ENCODE measurements at regions not wholly inside any gene's neighbourhood (a gene's known extent, or its start where the extent isn't known, plus 50 kb on each side); places are given as distances from the start of the nearest gene placed in this dataset.

GRCh38 chr6:26205161-26205624 is 118.0 kb downstream of the HFE start:
- CTCF ChIA-PET: no interaction called here
- ATAC-seq: peak; percentile 80 to 81
- no peaks in the 10 kb centered on the region for H3K9me3 ChIP-seq
- no peak for TF ChIP-seq ZNF302 (CRISPR knock-in tag; IDR thresholded peaks at IDR 0.05)
- TF ChIP-seq RARB (CRISPR knock-in tag; IDR thresholded peaks at IDR 0.05): peak; percentile 94
- TF ChIP-seq HMGXB4 (CRISPR knock-in tag; IDR thresholded peaks at IDR 0.05; ENCODE audit: borderline replicate concordance): peak; percentile 60; the same call in 1 of the 2 replicates
- TF ChIP-seq HOXA7 (CRISPR knock-in tag; IDR thresholded peaks at IDR 0.05): peak; percentile 97
- TF ChIP-seq RAD21 (conservative IDR thresholded peaks at IDR 0.05 in 1 of 2, IDR thresholded peaks at IDR 0.05 in 1 of 2): no peak
- TF ChIP-seq, protein P1, sequence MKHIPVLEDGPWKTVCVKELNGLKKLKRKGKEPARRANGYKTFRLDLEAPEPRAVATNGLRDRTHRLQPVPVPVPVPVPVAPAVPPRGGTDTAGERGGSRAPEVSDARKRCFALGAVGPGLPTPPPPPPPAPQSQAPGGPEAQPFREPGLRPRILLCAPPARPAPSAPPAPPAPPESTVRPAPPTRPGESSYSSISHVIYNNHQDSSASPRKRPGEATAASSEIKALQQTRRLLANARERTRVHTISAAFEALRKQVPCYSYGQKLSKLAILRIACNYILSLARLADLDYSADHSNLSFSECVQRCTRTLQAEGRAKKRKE (CRISPR knock-in tag; IDR thresholded peaks at IDR 0.05; ENCODE audit: low read depth): peak; percentile 50; the same call in 1 of the 2 replicates
- TF ChIP-seq POLR2A (IDR thresholded peaks at IDR 0.05; ENCODE audit: low read length): peak; percentile 45
- TF ChIP-seq TFCP2L1 (CRISPR knock-in tag; IDR thresholded peaks at IDR 0.05): peak; percentile 96
- TF ChIP-seq EHF (CRISPR knock-in tag; IDR thresholded peaks at IDR 0.05): peak; percentile 10; the same call in 1 of the 2 replicates
- TF ChIP-seq, protein P2, sequence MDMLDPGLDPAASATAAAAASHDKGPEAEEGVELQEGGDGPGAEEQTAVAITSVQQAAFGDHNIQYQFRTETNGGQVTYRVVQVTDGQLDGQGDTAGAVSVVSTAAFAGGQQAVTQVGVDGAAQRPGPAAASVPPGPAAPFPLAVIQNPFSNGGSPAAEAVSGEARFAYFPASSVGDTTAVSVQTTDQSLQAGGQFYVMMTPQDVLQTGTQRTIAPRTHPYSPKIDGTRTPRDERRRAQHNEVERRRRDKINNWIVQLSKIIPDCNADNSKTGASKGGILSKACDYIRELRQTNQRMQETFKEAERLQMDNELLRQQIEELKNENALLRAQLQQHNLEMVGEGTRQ (IDR thresholded peaks at IDR 0.05): no peak
- TF ChIP-seq ESRRA (IDR thresholded peaks at IDR 0.05; ENCODE audit: borderline replicate concordance, low read length): no peak
- peak; percentile 97 for TF ChIP-seq TP53 (CRISPR knock-in tag; IDR thresholded peaks at IDR 0.05)
- TF ChIP-seq EHMT2 (IDR thresholded peaks at IDR 0.05; ENCODE audit: low read depth): no peak
- TF ChIP-seq FOSB (CRISPR knock-in tag; IDR thresholded peaks at IDR 0.05): peak; percentile 97
- peak overlapping the region; percentile 76 for H3K4me2 ChIP-seq
- peak overlapping the region; percentile 88 to 97 for H3K27ac ChIP-seq
- H3K4me3 ChIP-seq: peak overlapping the region; percentile 81
- POLR2A ChIA-PET: interaction anchor here (0.6 to 2.6 kb wide), 14 partner anchors 17 to 1602 kb away, joined by 3 to 24 read pairs (median 5); a partner anchor contains a TSS
- FAIRE-seq: no peak
- peaks cover 14% of the 10 kb centered on the region; the same call in 2 of the 3 replicates for H3K4me1 ChIP-seq
- WGBS (ENCODE audit: missing lambda C conversion rate): 2% methylated on average over 18 of the region's 18 CpGs
- peak; percentile 55 to 89 for DNase-seq (ENCODE audit: low read depth in 1 of 2, low spot score in 1 of 2)

DNA sequence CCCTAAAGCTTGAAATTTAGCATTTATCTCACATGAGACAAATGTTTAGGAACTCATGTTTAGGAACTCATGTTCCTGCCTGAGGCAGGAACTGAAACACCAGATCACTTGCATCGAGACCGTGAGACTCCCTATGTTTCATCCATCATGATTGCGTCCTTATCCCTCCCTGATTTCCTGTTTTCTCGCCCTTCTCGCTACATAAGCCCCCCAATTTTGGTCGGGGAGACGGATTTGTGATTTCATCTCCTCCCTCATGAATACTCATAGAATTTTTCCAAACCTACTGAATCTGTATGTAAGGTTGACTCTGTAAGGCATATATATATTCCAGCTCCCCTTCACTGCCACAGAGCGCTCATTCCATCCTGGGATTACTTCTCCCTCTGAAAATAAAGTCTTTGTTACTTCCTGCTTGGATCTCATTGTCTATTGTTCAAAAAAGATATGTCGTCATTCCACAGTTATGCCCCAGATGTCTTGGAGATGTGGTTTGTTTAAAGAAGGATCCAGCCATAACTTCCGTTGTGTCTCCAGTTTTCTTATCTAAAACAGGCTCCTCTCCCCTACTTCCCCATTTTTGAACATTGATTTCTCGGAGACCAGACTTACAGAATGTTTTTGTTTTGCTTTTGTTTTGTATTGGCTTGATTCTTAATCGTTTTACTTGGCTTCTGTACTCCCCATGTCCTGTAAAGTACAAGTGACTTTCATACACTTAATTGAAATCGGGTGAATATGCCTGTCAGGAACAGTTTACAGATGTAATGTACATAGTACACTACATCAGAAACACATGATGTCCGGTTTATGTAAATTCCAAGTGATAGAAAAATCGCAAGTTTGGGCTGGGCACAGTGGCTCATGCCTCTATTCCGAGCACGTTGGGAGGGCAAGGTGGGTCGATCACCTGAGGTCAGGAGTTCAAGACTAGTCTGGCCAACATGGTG is 118.7 kb downstream of the HFE start:
- 2% methylated on average over 18 of the region's 18 CpGs for WGBS (ENCODE audit: missing lambda C conversion rate)
- FAIRE-seq: no peak
- peak overlapping the region; percentile 81 for H3K4me3 ChIP-seq
- ATAC-seq: peak; percentile 55 to 64
- CTCF ChIA-PET: no interaction called here
- TF ChIP-seq POLR2A (IDR thresholded peaks at IDR 0.05; ENCODE audit: low read length) (no peak), RAD21 (conservative IDR thresholded peaks at IDR 0.05 in 1 of 2, IDR thresholded peaks at IDR 0.05 in 1 of 2) (no peak), EHMT2 (IDR thresholded peaks at IDR 0.05; ENCODE audit: low read depth) (no peak), FOSL2 (IDR thresholded peaks at IDR 0.05) (no peak), FOSL2 (CRISPR knock-in tag; IDR thresholded peaks at IDR 0.05) (no peak), POLR2AphosphoS2 (conservative IDR thresholded peaks at IDR 0.05; ENCODE audit: low read length) (no peak), MAZ (IDR thresholded peaks at IDR 0.05; ENCODE audit: borderline replicate concordance, low read depth, low read length) (no peak), SMC3 (IDR thresholded peaks at IDR 0.05) (no peak)
- peak; percentile 62 to 84 for DNase-seq (ENCODE audit: low read depth in 1 of 2, low spot score in 1 of 2)
- POLR2A ChIA-PET: interaction anchor here (0.6 to 2.6 kb wide), 13 partner anchors 17 to 1601 kb away, joined by 3 to 24 read pairs (median 5); a partner anchor contains a TSS
- H3K4me2 ChIP-seq: peak overlapping the region; percentile 76
- peak overlapping the region; percentile 88 to 97 for H3K27ac ChIP-seq
- H3K9me3 ChIP-seq: no peaks in the 10 kb centered on the region
- H3K4me1 ChIP-seq: peaks cover 14% of the 10 kb centered on the region; the same call in 2 of the 3 replicates

All from A549 (cell line).